ENCODE measurements at regions not wholly inside any gene's neighbourhood (a gene's known extent, or its start where the extent isn't known, plus 50 kb on each side); places are given as distances from the start of the nearest gene placed in this dataset.
"Not testable (repeated sequence)": the region's sequence is repeated elsewhere in the genome, so short reads cannot be mapped to it uniquely, and the experiment has no call there.

GRCh38 chr14:25680934-25681333 is 631.0 kb upstream of the STXBP6 start:
- no peak overlapping the region for H2AFZ ChIP-seq (ENCODE audit: low read length)
- H3K4me1 ChIP-seq (ENCODE audit: insufficient read depth, low read length), result no peaks in the 10 kb centered on the region
- no peaks in the 10 kb centered on the region for H4K20me1 ChIP-seq (ENCODE audit: insufficient read depth, low read length)
- no peak overlapping the region for H3K4me3 ChIP-seq (ENCODE audit: insufficient read depth, low read length)
- H3K36me3 ChIP-seq (ENCODE audit: insufficient read depth, low read length), result no peaks in the 10 kb centered on the region
- DNase-seq (ENCODE audit: insufficient read length, low spot score, missing footprints), result no peak
- peaks cover 4% of the 10 kb centered on the region for H3K9me3 ChIP-seq (ENCODE audit: low read depth, low read length)
- H3K27me3 ChIP-seq (ENCODE audit: insufficient read depth, low read length), result no peaks in the 10 kb centered on the region
- no peaks in the 10 kb centered on the region for H3K79me2 ChIP-seq (ENCODE audit: insufficient read depth, low read length)
- no peak overlapping the region for H3K4me2 ChIP-seq (ENCODE audit: insufficient read depth, low read length)
- no peak overlapping the region for H3K27ac ChIP-seq (ENCODE audit: low read depth, low read length)
- no peak for TF ChIP-seq CTCF (IDR thresholded peaks at IDR 0.05; ENCODE audit: extremely low read depth, low read depth, low read length)

GRCh38 chr14:25680511-25680910 is 630.6 kb upstream of the STXBP6 start:
- H3K27ac ChIP-seq (ENCODE audit: low read depth, low read length); H3K79me2 ChIP-seq (ENCODE audit: insufficient read depth, low read length); H3K27me3 ChIP-seq (ENCODE audit: insufficient read depth, low read length); H2AFZ ChIP-seq (ENCODE audit: low read length); H3K36me3 ChIP-seq (ENCODE audit: insufficient read depth, low read length); H3K4me3 ChIP-seq (ENCODE audit: insufficient read depth, low read length); H3K9me3 ChIP-seq (ENCODE audit: low read depth, low read length); DNase-seq (ENCODE audit: insufficient read length, low spot score, missing footprints); H4K20me1 ChIP-seq (ENCODE audit: insufficient read depth, low read length); H3K4me1 ChIP-seq (ENCODE audit: insufficient read depth, low read length); H3K4me2 ChIP-seq (ENCODE audit: insufficient read depth, low read length): not testable (repeated sequence)

- H3K4me3 ChIP-seq (ENCODE audit: insufficient read depth, low read length), result no peak overlapping the region
- no peak overlapping the region for H3K27ac ChIP-seq (ENCODE audit: low read depth, low read length)
- H3K79me2 ChIP-seq (ENCODE audit: insufficient read depth, low read length), result no peaks in the 10 kb centered on the region
- no peaks in the 10 kb centered on the region for H3K4me1 ChIP-seq (ENCODE audit: insufficient read depth, low read length)
- H2AFZ ChIP-seq (ENCODE audit: low read length), result no peak overlapping the region
- H4K20me1 ChIP-seq (ENCODE audit: insufficient read depth, low read length), result no peaks in the 10 kb centered on the region
- TF ChIP-seq CTCF (IDR thresholded peaks at IDR 0.05; ENCODE audit: extremely low read depth, low read depth, low read length), result no peak
- no peak for DNase-seq (ENCODE audit: insufficient read length, low spot score, missing footprints)
- H3K4me2 ChIP-seq (ENCODE audit: insufficient read depth, low read length), result no peak overlapping the region
- no peaks in the 10 kb centered on the region for H3K27me3 ChIP-seq (ENCODE audit: insufficient read depth, low read length)
- H3K36me3 ChIP-seq (ENCODE audit: insufficient read depth, low read length), result no peaks in the 10 kb centered on the region
- H3K9me3 ChIP-seq (ENCODE audit: low read depth, low read length), result no peaks in the 10 kb centered on the region
These were observed 627.2 kb upstream of the STXBP6 start for GRCh38 chr14:25677111-25677510.

- no peak overlapping the region for H3K4me2 ChIP-seq (ENCODE audit: insufficient read depth, low read length)
- H3K4me1 ChIP-seq (ENCODE audit: insufficient read depth, low read length), result no peaks in the 10 kb centered on the region
- no peaks in the 10 kb centered on the region for H3K79me2 ChIP-seq (ENCODE audit: insufficient read depth, low read length)
- H3K27me3 ChIP-seq (ENCODE audit: insufficient read depth, low read length), result no peaks in the 10 kb centered on the region
- H3K27ac ChIP-seq (ENCODE audit: low read depth, low read length), result no peak overlapping the region
- H3K36me3 ChIP-seq (ENCODE audit: insufficient read depth, low read length), result no peaks in the 10 kb centered on the region
- no peaks in the 10 kb centered on the region for H4K20me1 ChIP-seq (ENCODE audit: insufficient read depth, low read length)
- H3K4me3 ChIP-seq (ENCODE audit: insufficient read depth, low read length), result no peak overlapping the region
- DNase-seq (ENCODE audit: insufficient read length, low spot score, missing footprints), result no peak
- TF ChIP-seq CTCF (IDR thresholded peaks at IDR 0.05; ENCODE audit: extremely low read depth, low read depth, low read length), result no peak
- H3K9me3 ChIP-seq (ENCODE audit: low read depth, low read length), result peaks cover 4% of the 10 kb centered on the region
- no peak overlapping the region for H2AFZ ChIP-seq (ENCODE audit: low read length)
These were observed 617.4 kb upstream of the STXBP6 start for GRCh38 chr14:25667387-25667786.

- Histone ChIP-seq H3K4me1 (ENCODE audit: insufficient read depth, low read length) (no peaks in the 10 kb centered on the region), H2AFZ (ENCODE audit: low read length) (no peak overlapping the region), H3K4me2 (ENCODE audit: insufficient read depth, low read length) (no peak overlapping the region), H3K27me3 (ENCODE audit: insufficient read depth, low read length) (no peaks in the 10 kb centered on the region), H3K4me3 (ENCODE audit: insufficient read depth, low read length) (no peak overlapping the region), H4K20me1 (ENCODE audit: insufficient read depth, low read length) (no peaks in the 10 kb centered on the region), H3K79me2 (ENCODE audit: insufficient read depth, low read length) (no peaks in the 10 kb centered on the region), H3K27ac (ENCODE audit: low read depth, low read length) (no peak overlapping the region), H3K36me3 (ENCODE audit: insufficient read depth, low read length) (no peaks in the 10 kb centered on the region), H3K9me3 (ENCODE audit: low read depth, low read length) (peaks cover 4% of the 10 kb centered on the region)
- TF ChIP-seq CTCF (IDR thresholded peaks at IDR 0.05; ENCODE audit: extremely low read depth, low read depth, low read length), result no peak
- DNase-seq (ENCODE audit: insufficient read length, low spot score, missing footprints), result no peak
These were observed 616.9 kb upstream of the STXBP6 start for GRCh38 chr14:25666877-25667276.

Data from osteoblast (primary cell).